ENCODE measurements at regions not wholly inside any gene's neighbourhood (a gene's known extent, or its start where the extent isn't known, plus 50 kb on each side); places are given as distances from the start of the nearest gene placed in this dataset.
"Not testable (repeated sequence)": the region's sequence is repeated elsewhere in the genome, so short reads cannot be mapped to it uniquely, and the experiment has no call there.

DNA sequence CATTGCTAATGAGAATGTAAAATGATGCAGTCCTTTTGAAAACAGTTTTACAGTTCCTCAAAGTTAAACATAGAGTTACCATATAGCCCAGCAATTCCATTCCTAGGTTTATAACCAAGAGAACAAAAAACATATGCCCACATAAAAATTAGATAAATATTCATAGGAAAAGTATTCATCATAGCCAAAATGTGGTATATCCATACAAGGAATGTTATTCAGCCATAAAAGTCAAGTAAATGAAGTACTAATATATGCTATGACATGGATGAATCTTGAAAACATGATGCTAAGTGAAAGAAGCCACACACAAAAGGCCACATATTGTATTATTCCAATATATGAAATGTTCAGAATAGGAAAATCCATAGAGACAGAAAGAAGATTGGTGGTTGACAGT is 158.0 kb upstream of the CARMIL1 start:
- FAIRE-seq (no peak), DNase-seq (ENCODE audit: low spot score) (no peak)

- FAIRE-seq (no peak), DNase-seq (ENCODE audit: low spot score) (no peak)
Measured at GRCh38 chr6:25122001-25122400, 157.2 kb upstream of the CARMIL1 start.

DNA sequence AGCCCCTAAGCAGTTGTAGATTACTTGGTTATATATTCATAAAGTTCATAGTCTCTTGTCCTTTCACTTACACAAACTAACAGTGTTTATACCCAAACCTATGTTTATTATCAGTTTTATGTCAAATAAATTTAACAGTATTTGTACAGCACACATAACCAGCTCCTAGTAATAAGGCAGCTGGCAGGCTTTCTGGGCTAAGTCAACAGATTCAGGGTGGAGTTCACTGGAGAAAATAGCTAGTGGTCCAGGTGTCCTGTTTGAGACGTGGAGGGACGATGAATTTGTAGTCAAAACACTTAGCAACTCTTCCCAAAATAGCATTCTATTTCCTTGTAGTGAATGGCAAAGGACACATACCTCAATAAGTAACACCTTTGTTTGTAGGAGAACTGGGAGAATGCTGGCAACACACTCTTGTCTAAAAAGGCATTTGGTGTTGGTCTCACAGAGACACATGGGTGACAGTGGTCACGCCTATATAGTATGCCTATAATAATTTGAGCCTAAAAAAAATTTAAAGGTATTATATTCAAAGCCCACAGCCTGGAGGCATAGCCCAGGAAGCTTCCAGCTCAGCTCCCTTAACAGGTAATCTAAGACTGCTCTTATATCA is 156.4 kb upstream of the CARMIL1 start:
- DNase-seq (ENCODE audit: low spot score): no peak
- FAIRE-seq: no peak

DNA sequence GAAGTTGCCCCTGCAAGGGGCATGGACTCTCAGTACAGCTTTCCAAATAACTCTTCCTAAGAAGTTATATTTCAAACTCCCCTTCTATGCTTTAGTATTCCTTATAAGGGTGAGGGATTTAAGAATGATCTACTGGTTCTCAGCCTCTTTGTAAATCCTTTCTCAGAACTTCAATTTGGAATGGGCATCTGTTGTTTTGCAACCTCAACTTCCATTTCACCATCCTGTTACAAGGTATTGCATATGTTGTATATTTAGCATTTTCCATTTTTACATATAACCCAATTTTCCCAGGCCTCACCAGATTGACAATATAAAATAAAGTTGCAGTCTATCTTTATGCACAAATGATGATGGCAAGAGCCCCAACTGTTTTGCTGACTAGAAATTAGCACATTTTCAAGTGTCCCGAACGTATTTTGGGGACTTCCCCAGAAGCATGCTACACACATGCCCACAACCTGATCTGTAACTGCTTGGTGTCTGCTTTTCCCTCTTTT is 154.9 kb upstream of the CARMIL1 start:
- FAIRE-seq: no peak
- no peak for DNase-seq (ENCODE audit: low spot score)

DNA sequence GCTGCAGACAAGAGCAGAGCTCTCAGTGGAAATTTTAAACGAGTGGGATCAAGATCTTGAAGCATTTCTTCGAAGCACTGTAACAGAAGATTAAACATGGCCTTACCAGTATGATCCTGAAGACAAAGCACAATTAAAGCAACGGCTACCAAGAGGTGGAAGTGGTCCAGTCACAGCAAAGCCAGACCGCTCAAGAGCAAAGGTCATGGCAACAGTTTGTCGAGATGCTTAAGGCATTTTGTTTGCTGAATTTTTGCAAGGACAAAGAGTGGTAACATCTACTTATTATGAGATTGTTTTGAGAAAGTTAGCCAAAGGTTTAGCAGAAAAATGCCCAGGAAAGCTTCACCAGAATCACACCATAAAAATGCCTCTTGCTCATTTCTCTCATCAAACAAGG is 153.4 kb upstream of the CARMIL1 start:
- DNase-seq (ENCODE audit: low spot score) (no peak), FAIRE-seq (no peak)

- DNase-seq (ENCODE audit: low spot score): no peak
- no peak for FAIRE-seq
Measured at GRCh38 chr6:25127076-25127837, 151.9 kb upstream of the CARMIL1 start.

DNA sequence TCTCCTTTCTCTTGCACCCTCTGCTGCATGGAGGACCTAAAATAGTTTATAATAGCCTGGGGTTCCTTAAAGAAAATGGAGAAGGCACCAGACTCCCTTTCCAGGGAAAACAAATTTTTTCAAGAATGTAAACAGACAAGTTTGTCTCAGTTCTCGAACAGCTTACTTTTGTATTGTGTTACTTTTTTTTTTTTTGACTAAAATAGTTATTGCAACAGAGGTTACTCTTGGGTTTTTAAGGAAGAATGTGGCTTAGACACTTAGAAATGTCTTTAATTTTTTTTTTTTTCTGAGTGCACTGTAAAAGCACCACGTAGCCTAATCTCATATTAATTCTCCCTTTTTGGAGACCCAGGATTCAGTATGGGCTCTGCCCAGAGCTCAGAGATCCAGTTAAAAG is 148.7 kb upstream of the CARMIL1 start:
- DNase-seq (ENCODE audit: low spot score) (no peak), FAIRE-seq (no peak)

DNA sequence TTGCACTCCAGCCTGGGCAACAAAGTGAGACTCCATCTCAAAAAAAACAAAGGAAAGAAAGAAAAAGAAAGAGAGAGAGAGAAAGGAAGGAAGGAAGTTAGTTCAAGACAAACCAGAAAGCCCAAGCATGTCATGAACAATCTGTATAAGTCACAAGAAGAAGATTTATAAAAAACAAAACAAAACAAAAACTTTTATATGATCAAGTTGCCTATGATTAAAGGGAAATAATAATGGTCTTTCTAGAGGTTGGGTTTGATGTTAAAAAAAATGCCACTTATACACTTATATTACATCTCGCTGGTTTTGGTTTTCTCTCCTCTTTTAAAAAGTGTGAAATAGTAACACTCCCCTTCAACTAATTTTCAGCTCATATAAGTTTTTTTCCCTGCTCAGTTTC is 146.2 kb upstream of the CARMIL1 start:
- FAIRE-seq (no peak), DNase-seq (ENCODE audit: low spot score) (no peak)

DNA sequence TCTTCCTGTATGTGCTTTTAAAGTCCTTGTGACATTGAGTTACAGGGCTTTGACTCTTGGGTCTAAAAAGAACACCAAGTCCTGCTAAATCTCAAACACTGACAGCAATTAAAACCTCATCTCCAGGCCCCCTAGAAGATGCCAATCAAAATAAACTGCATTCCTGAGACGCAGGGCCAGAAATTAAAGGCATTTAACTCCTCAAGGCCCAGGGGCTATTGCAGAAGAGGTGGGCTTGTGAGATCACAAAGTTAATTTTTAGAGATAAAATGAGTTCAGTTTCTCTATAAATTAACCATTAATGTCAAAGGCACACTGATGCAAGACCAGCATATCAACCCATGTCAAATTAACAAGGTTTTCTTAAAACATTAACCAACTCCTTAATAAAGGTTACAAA is 145.6 kb upstream of the CARMIL1 start:
- FAIRE-seq (no peak), DNase-seq (ENCODE audit: low spot score) (no peak)

DNA sequence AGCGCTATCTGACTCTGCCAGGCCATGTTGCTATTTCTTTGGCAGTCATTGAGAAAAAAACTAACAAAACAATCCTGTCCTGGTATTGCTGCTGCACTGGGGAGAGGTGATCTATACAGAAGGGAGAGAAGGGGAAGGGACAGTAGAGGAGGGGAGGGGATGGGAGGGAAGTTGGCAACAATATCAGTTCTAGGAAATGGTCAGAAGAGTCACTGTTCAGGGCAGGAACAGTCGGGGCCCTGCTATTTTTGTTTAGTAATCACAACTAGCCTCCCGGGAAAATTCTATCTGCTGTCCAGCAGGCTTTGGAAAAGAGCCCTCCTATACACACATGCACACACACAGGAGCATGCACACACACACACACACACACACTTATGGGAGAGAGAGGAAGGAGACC is 142.3 kb upstream of the CARMIL1 start:
- FAIRE-seq: no peak
- DNase-seq (ENCODE audit: low spot score): no peak

GRCh38 chr6:25137480-25137879 is 141.7 kb upstream of the CARMIL1 start:
- FAIRE-seq (no peak), DNase-seq (ENCODE audit: low spot score) (no peak)

DNA sequence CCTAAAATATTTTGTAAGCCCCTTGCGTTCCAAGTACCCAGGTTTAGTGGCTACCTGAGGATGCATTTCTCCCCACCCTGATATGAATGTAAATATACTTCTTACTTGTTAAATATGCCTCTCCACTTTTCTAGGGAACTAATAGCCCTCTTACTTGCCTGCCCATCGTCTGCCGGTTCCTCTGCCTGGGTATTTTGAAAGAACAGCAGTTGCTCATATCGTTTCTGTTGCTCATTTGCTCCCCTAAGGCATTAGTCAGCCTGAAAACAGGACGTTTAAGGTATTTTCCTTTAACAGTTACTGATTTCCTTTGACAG is 141.3 kb upstream of the CARMIL1 start:
- FAIRE-seq (no peak), DNase-seq (ENCODE audit: low spot score) (no peak)

DNA sequence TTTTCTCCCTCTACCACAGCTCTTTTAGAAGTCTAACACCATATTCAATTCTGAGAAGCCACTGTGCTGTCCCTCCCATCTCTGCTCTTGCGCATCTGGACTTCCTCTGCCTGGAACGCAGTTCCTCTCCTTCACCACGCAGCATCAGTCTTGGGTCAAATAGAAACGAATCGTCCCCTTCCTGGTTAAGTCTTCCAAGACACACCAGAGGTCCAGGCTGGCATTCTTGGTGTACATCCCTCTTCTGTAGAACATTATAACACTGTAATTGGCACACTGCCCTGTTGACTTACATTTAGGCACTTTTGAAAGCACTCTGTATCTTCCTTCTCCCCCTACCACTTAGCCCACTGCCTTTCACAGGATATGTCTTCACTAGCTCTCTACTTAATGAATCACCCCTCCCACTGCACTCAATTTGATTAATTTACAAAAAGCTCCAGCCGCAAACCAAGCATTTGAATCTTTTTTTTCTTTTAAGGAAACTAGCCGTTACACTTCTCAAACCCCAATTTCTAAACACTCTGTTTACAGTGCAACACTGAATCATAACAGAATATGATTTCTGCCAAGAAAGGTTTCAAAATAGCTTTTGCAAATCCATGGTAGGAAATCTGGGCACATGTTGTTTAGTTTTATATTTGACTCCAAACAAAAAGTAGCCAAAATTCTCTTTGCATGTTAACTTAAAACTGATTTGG is 140.8 kb upstream of the CARMIL1 start:
- FAIRE-seq: no peak
- DNase-seq (ENCODE audit: low spot score): peak; percentile 60

- no peak for FAIRE-seq
Measured at GRCh38 chr6:25138934-25139415, 140.2 kb upstream of the CARMIL1 start.

GRCh38 chr6:25139608-25140007 is 139.6 kb upstream of the CARMIL1 start:
- not testable (repeated sequence) for DNase-seq (ENCODE audit: low spot score); FAIRE-seq

More at GRCh38 chr6:25138934-25139415, 140.2 kb upstream of the CARMIL1 start:
- no peak for DNase-seq (ENCODE audit: low spot score)

- DNase-seq (ENCODE audit: low spot score) (no peak), FAIRE-seq (no peak)
Measured at GRCh38 chr6:25142506-25142905, 136.7 kb upstream of the CARMIL1 start.

GRCh38 chr6:25144919-25145318 is 134.3 kb upstream of the CARMIL1 start:
- FAIRE-seq: no peak

DNA sequence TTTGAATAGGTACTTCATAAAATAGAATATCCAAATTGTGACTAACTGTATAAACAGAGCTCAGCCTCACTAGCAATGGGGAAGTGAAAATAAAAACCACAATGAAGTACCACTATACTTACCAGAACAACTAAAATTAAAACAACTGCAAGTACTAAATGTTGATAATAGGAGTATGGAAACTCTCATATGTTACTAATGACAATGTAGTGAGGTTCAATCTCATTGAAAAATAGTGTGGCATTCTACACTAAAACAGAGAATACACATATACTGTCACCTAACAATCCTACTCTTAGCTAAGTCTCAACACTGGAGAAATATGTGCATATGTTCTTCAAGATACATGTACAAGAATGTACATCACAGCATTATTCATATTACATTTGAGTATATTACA is 132.0 kb upstream of the CARMIL1 start:
- no peak for DNase-seq (ENCODE audit: low spot score)
- FAIRE-seq: no peak

More at GRCh38 chr6:25144919-25145318, 134.3 kb upstream of the CARMIL1 start:
- no peak for DNase-seq (ENCODE audit: low spot score)

GRCh38 chr6:25150031-25150430 is 129.1 kb upstream of the CARMIL1 start:
- DNase-seq (ENCODE audit: low spot score) (no peak), FAIRE-seq (no peak)

DNA sequence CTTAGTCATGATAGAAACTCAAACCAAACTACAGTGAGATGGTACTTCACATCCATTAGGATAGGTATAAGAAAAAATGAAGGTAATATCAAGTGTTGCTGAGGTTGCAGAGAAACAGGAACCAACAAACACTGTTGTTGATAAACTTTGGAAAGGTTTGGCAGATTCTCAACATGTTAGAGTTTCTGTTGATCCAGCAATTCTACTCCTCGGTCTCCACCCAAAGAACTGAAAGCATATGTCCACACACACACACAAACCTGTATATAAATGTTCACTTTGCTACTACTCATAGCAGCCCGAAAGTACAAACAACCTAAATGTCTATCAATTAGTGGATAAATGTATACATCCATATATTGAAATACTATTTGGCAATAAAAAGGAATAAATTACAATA is 128.3 kb upstream of the CARMIL1 start:
- DNase-seq (ENCODE audit: low spot score) (no peak), FAIRE-seq (no peak)

DNA sequence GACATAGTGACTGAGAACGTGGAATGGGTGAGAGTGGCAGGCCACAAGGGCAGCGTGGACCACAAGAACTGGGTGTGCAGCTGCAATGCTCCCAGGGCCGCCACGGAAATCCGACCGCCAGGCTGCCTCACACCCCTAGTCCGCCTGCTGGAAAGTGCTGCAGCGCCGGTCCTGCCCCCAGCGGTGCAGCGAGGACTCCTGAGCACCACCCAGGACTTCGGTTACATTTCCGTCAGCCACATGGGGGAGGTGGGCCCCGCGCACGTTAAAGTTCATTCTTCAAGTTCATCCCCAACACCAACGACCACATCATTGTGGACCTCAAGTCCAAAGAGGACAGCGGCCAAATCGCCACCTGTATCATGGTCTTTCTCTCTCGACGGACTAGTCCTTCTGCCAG is 126.1 kb upstream of the CARMIL1 start:
- no peak for FAIRE-seq

GRCh38 chr6:25154034-25154596 is 125.1 kb upstream of the CARMIL1 start:
- DNase-seq (ENCODE audit: low spot score): no peak
- FAIRE-seq: no peak

More for the DNA sequence above, 126.1 kb upstream of the CARMIL1 start:
- no peak for DNase-seq (ENCODE audit: low spot score)

All from urothelium cell line (cell line).